Smooth muscle cell (in vitro differentiated cells): ENCODE measurements at regions not wholly inside any gene's neighbourhood (a gene's known extent, or its start where the extent isn't known, plus 50 kb on each side); places are given as distances from the start of the nearest gene placed in this dataset.
"Not testable (repeated sequence)": the region's sequence is repeated elsewhere in the genome, so short reads cannot be mapped to it uniquely, and the experiment has no call there.

Experiments used
- DNase-seq: peaks from one replicate; lab custom pipeline; 2025; ENCODE audit not compliant: unreplicated experiment; lab: John Stamatoyannopoulos, UW
- H2AFZ ChIP-seq: fragments of 200-600 bp; sonication (generic); 2 replicates; pipeline ENCODE4 v1.6.0; 2016; ENCODE audit warnings: antibody characterized with exemption, low read depth, mild to moderate bottlenecking
- H3F3A ChIP-seq: fragments of 200-600 bp; sonication (generic); 2 replicates; pipeline ENCODE4 v1.6.0; 2017; ENCODE audit warnings: antibody characterized with exemption, low read depth
- H3K27ac ChIP-seq: fragments of 200-600 bp; sonication (generic); 2 replicates; pipeline ENCODE4 v1.5.1; 2016; ENCODE audit warnings: low read depth, mild to moderate bottlenecking
- H3K27me3 ChIP-seq: fragments of 200-600 bp; sonication (generic); 2 replicates; pipeline ENCODE4 v1.6.1; 2016; ENCODE audit warnings: low read depth, mild to moderate bottlenecking
- H3K36me3 ChIP-seq: fragments of 200-600 bp; sonication (generic); 2 replicates; pipeline ENCODE4 v1.5.1; 2016; ENCODE audit warnings: low read depth
- H3K4me1 ChIP-seq: fragments of 200-600 bp; sonication (generic); 2 replicates; pipeline ENCODE4 v1.5.1; 2016; ENCODE audit warnings: low read depth
- H3K4me2 ChIP-seq: fragments of 200-600 bp; sonication (generic); 2 replicates; pipeline ENCODE4 v1.6.0; 2016; ENCODE audit warnings: mild to moderate bottlenecking
- H3K4me3 ChIP-seq: fragments of 200-600 bp; sonication (generic); 2 replicates; pipeline ENCODE4 v1.5.1; 2016; ENCODE audit warnings: mild to moderate bottlenecking
- H3K79me2 ChIP-seq: fragments of 200-600 bp; sonication (generic); 2 replicates; pipeline ENCODE4 v1.6.0; 2016; ENCODE audit warnings: low read depth, mild to moderate bottlenecking
- H3K9ac ChIP-seq: fragments of 200-600 bp; sonication (generic); 2 replicates; pipeline ENCODE4 v1.6.0; 2016; ENCODE audit warnings: low read depth
- H3K9me3 ChIP-seq: fragments of 200-600 bp; sonication (generic); replicated peaks from 2 replicates; pipeline ENCODE4 v1.5.1; 2016; ENCODE audit warnings: low read depth
- H4K20me1 ChIP-seq: fragments of 200-600 bp; sonication (generic); 2 replicates; pipeline ENCODE4 v1.6.0; 2016; ENCODE audit warnings: low read depth
- WGBS: methylation state at CpG from one replicate; pipeline ENCODE4 v1.1.7; 2016; ENCODE audit warnings: low lambda C conversion rate; 5-methylcytosine and 5-hydroxymethylcytosine counted together
- TF ChIP-seq, protein P1 (sequence below): fragments of 200-600 bp; sonication (generic); IDR thresholded peaks from 2 replicates; pipeline ENCODE4 v1.5.1; 2017; ENCODE audit warnings: borderline replicate concordance, mild to moderate bottlenecking, antibody characterized with exemption; ENCODE audit not compliant: insufficient read depth, poor library complexity, severe bottlenecking

DNA sequence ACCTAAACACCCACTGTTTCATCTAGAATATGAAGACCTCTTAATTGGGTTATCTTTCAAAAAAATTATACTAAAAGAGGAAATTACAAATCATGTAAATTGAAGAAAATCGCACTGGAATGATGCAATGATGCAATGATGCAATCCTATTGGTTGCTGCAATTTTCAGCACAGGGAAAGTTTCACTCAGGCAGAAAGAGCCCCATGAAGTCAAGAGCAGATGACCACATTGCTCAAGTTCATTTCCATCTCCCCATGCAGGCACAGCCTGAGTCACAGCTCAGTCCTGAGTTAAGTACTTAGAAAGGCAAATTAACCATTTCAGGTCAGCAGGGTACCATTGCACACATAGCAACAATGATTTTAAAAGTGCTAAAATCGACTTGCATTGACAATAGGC, 180.3 kb upstream of the MYO3A start:
- H4K20me1 ChIP-seq, result no peaks in the 10 kb centered on the region
- no peak for DNase-seq
- no peak overlapping the region for H3K4me3 ChIP-seq
- no peak overlapping the region for H2AFZ ChIP-seq
- no peak overlapping the region for H3K9ac ChIP-seq
- no peaks in the 10 kb centered on the region for H3K9me3 ChIP-seq
- no peak overlapping the region for H3K27ac ChIP-seq
- no peaks in the 10 kb centered on the region for H3F3A ChIP-seq
- TF ChIP-seq, protein P1, sequence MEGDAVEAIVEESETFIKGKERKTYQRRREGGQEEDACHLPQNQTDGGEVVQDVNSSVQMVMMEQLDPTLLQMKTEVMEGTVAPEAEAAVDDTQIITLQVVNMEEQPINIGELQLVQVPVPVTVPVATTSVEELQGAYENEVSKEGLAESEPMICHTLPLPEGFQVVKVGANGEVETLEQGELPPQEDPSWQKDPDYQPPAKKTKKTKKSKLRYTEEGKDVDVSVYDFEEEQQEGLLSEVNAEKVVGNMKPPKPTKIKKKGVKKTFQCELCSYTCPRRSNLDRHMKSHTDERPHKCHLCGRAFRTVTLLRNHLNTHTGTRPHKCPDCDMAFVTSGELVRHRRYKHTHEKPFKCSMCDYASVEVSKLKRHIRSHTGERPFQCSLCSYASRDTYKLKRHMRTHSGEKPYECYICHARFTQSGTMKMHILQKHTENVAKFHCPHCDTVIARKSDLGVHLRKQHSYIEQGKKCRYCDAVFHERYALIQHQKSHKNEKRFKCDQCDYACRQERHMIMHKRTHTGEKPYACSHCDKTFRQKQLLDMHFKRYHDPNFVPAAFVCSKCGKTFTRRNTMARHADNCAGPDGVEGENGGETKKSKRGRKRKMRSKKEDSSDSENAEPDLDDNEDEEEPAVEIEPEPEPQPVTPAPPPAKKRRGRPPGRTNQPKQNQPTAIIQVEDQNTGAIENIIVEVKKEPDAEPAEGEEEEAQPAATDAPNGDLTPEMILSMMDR, result no peak
- H3K4me2 ChIP-seq, result peak overlapping the region; percentile 30
- H3K36me3 ChIP-seq, result no peaks in the 10 kb centered on the region
- H3K27me3 ChIP-seq, result no peaks in the 10 kb centered on the region
- no peaks in the 10 kb centered on the region for H3K79me2 ChIP-seq
- H3K4me1 ChIP-seq, result no peaks in the 10 kb centered on the region
- 61% methylated on average over 2 of the region's 2 CpGs for WGBS

DNA sequence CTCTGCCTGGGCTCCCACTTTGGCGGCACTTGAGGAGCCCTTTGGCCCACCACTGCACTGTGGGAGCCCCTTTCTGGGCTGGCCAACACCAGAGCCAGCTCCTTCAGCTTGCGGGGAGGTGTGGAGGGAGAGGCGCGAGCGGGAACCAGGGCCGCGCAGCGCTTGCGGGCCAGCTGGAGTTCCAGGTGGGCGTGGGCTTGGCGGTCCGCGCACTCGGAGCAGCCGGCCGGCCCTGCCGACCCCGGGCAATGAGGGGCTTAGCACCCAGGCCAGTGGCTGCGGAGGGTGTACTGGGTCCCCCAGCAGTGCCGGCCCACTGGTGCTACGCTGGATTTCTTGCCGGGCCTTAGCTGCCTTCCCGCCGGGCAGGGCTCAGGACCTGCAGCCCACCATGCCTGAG, 178.2 kb upstream of the MYO3A start:
- H3K4me1 ChIP-seq, H3K9me3 ChIP-seq, H3K4me2 ChIP-seq, H3K9ac ChIP-seq, DNase-seq, H4K20me1 ChIP-seq, H3F3A ChIP-seq, H3K27me3 ChIP-seq, H3K36me3 ChIP-seq, H3K4me3 ChIP-seq, H2AFZ ChIP-seq, H3K27ac ChIP-seq, H3K79me2 ChIP-seq: not testable (repeated sequence)
- WGBS, result 98% methylated on average over 20 of the region's 24 CpGs

DNA sequence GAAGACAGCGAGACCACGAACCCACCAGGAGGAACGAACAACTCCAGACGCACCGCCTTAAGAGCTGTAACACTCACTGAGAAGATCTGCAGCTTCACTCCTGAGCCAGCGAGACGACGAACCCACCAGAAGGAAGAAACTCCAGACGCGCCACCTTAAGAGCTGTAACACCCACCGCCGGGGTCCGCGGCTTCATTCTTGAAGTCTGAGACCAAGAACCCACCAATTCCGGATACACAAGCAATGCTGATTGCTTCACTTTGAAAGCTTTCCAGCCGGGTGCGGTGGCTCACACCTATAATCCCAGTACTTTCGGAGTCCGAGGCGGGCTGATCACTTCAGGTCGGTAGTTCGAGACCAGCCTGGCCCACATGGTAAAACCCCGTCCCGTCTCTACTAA, 177.2 kb upstream of the MYO3A start:
- H3K27ac ChIP-seq, result no peak overlapping the region
- no peaks in the 10 kb centered on the region for H3F3A ChIP-seq
- H3K36me3 ChIP-seq, result no peaks in the 10 kb centered on the region
- H3K4me1 ChIP-seq, result no peaks in the 10 kb centered on the region
- WGBS, result 96% methylated on average over 24 of the region's 24 CpGs
- TF ChIP-seq, protein P1, result no peak
- no peaks in the 10 kb centered on the region for H3K9me3 ChIP-seq
- H3K27me3 ChIP-seq, result no peaks in the 10 kb centered on the region
- no peak overlapping the region for H3K9ac ChIP-seq
- H3K79me2 ChIP-seq, result no peaks in the 10 kb centered on the region
- no peak overlapping the region for H2AFZ ChIP-seq
- no peak overlapping the region for H3K4me3 ChIP-seq
- H4K20me1 ChIP-seq, result no peaks in the 10 kb centered on the region
- DNase-seq, result no peak
- H3K4me2 ChIP-seq, result no peak overlapping the region

DNA sequence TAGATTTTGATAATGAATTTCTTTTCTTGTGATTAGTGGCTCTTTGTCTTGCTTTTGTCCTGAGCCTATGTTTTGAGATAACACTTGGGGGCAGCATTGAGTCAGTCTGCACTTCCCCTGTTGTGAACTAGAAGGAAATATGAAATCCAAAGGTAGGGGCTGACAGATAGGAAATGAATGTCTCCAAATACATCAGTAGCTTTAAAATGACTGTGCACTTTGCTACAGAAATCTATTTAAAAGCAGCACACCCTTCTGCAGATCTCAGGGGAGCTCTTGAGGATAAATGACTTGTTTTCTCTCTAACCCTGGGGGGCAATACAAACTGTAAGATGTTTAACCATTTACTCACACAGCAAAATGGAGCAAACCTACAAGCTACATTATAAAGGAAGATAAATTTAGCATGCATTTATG, 176.0 kb upstream of the MYO3A start:
- Histone ChIP-seq H2AFZ (no peak overlapping the region), H3K9me3 (no peaks in the 10 kb centered on the region), H3K36me3 (no peaks in the 10 kb centered on the region), H3K27ac (no peak overlapping the region), H3K4me3 (no peak overlapping the region), H3K27me3 (no peaks in the 10 kb centered on the region), H3K9ac (no peak overlapping the region), H3F3A (no peaks in the 10 kb centered on the region), H4K20me1 (no peaks in the 10 kb centered on the region), H3K4me2 (no peak overlapping the region), H3K4me1 (no peaks in the 10 kb centered on the region), H3K79me2 (no peaks in the 10 kb centered on the region)
- DNase-seq, result no peak
- TF ChIP-seq, protein P1, result peak; percentile 69
